ENCODE measurements at regions not wholly inside any gene's neighbourhood (a gene's known extent, or its start where the extent isn't known, plus 50 kb on each side); places are given as distances from the start of the nearest gene placed in this dataset. TPM values are rescaled to one million over a fixed set of nuclear protein-coding genes. Genes with fewer than 3 reads are reported as not detected.
"Not testable (repeated sequence)": the region's sequence is repeated elsewhere in the genome, so short reads cannot be mapped to it uniquely, and the experiment has no call there.

- H3K4me3 ChIP-seq (ENCODE audit: low read length in 2 of 2); H2AFZ ChIP-seq (ENCODE audit: low read length); DNase-seq (ENCODE audit: low spot score); H3K27ac ChIP-seq (replicated peaks; ENCODE audit: low read length); H3K27me3 ChIP-seq (ENCODE audit: control insufficient read depth in 3 of 3, insufficient read depth in 3 of 3, low read depth in 1 of 3, low read length in 3 of 3); H3K4ac ChIP-seq (ENCODE audit: low read length); H2BK120ac ChIP-seq (ENCODE audit: low read depth, low read length); H3K79me1 ChIP-seq (ENCODE audit: low read depth, low read length); H2AK5ac ChIP-seq (ENCODE audit: low read depth, low read length); H3K4me1 ChIP-seq (ENCODE audit: control insufficient read depth in 2 of 2, insufficient read depth in 1 of 2, low read depth in 1 of 2, low read length in 2 of 2); H2BK15ac ChIP-seq (ENCODE audit: low read length); H3K4me2 ChIP-seq (ENCODE audit: insufficient read depth, low read length, poor library complexity, severe bottlenecking); H3K23ac ChIP-seq (ENCODE audit: low read depth, low read length, poor library complexity); H3K36me3 ChIP-seq (replicated peaks in 1 of 2; ENCODE audit: control insufficient read depth in 2 of 2, insufficient read depth in 2 of 2, low read length in 2 of 2); H2BK12ac ChIP-seq (ENCODE audit: low read length); H4K91ac ChIP-seq (ENCODE audit: low read depth, low read length, poor library complexity); H4K8ac ChIP-seq (ENCODE audit: low read depth, low read length); H3K9ac ChIP-seq (ENCODE audit: low read depth, low read length, poor library complexity); H2BK5ac ChIP-seq (ENCODE audit: low read length); H3K14ac ChIP-seq (ENCODE audit: low read length); H3K18ac ChIP-seq (ENCODE audit: low read length); H3K9me3 ChIP-seq (replicated peaks in 1 of 2; ENCODE audit: control insufficient read depth in 2 of 2, insufficient read depth in 1 of 2, low read depth in 1 of 2, low read length in 2 of 2): not testable (repeated sequence)
- WGBS, 2 donors (ENCODE audit: extremely low coverage in 2 of 2, insufficient read length in 2 of 2, insufficient replicate concordance in 1 of 2), result no CpG with 5 or more reads among the region's 12 CpGs
These were observed 53.1 kb upstream of the POTEH start for GRCh38 chr22:15636765-15637164.

- not testable (repeated sequence) for H3K4me1 ChIP-seq (ENCODE audit: control insufficient read depth in 2 of 2, insufficient read depth in 1 of 2, low read depth in 1 of 2, low read length in 2 of 2); H3K27ac ChIP-seq (replicated peaks; ENCODE audit: low read length); H3K9ac ChIP-seq (ENCODE audit: low read depth, low read length, poor library complexity); H3K4me2 ChIP-seq (ENCODE audit: insufficient read depth, low read length, poor library complexity, severe bottlenecking); H3K4me3 ChIP-seq (ENCODE audit: low read length in 2 of 2); H2BK15ac ChIP-seq (ENCODE audit: low read length); H3K14ac ChIP-seq (ENCODE audit: low read length); H2BK5ac ChIP-seq (ENCODE audit: low read length); DNase-seq (ENCODE audit: low spot score); H3K9me3 ChIP-seq (replicated peaks in 1 of 2; ENCODE audit: control insufficient read depth in 2 of 2, insufficient read depth in 1 of 2, low read depth in 1 of 2, low read length in 2 of 2); H2BK12ac ChIP-seq (ENCODE audit: low read length); H3K79me1 ChIP-seq (ENCODE audit: low read depth, low read length); H4K91ac ChIP-seq (ENCODE audit: low read depth, low read length, poor library complexity); H3K36me3 ChIP-seq (replicated peaks in 1 of 2; ENCODE audit: control insufficient read depth in 2 of 2, insufficient read depth in 2 of 2, low read length in 2 of 2); H3K27me3 ChIP-seq (ENCODE audit: control insufficient read depth in 3 of 3, insufficient read depth in 3 of 3, low read depth in 1 of 3, low read length in 3 of 3); H2AFZ ChIP-seq (ENCODE audit: low read length); H2AK5ac ChIP-seq (ENCODE audit: low read depth, low read length); H4K8ac ChIP-seq (ENCODE audit: low read depth, low read length); H3K18ac ChIP-seq (ENCODE audit: low read length); H3K23ac ChIP-seq (ENCODE audit: low read depth, low read length, poor library complexity); H2BK120ac ChIP-seq (ENCODE audit: low read depth, low read length); H3K4ac ChIP-seq (ENCODE audit: low read length)
- WGBS, 2 donors (ENCODE audit: extremely low coverage in 2 of 2, insufficient read length in 2 of 2, insufficient replicate concordance in 1 of 2), result no CpG with 5 or more reads among the region's 2 CpGs
These were observed 52.4 kb upstream of the POTEH start for GRCh38 chr22:15637471-15637870.

- not testable (repeated sequence) for H2AFZ ChIP-seq (ENCODE audit: low read length); H3K79me1 ChIP-seq (ENCODE audit: low read depth, low read length)
- WGBS, 2 donors (ENCODE audit: extremely low coverage in 2 of 2, insufficient read length in 2 of 2, insufficient replicate concordance in 1 of 2), result no CpG with 5 or more reads among the region's 11 CpGs
These were observed 51.9 kb upstream of the POTEH start for GRCh38 chr22:15637886-15638285.

More at GRCh38 chr22:15637886-15638285, 51.9 kb upstream of the POTEH start:
- not testable (repeated sequence) for H3K9ac ChIP-seq (ENCODE audit: low read depth, low read length, poor library complexity); H2BK5ac ChIP-seq (ENCODE audit: low read length); H3K27ac ChIP-seq (replicated peaks; ENCODE audit: low read length); H4K8ac ChIP-seq (ENCODE audit: low read depth, low read length); H3K9me3 ChIP-seq (replicated peaks in 1 of 2; ENCODE audit: control insufficient read depth in 2 of 2, insufficient read depth in 1 of 2, low read depth in 1 of 2, low read length in 2 of 2); H2BK15ac ChIP-seq (ENCODE audit: low read length); H3K4me2 ChIP-seq (ENCODE audit: insufficient read depth, low read length, poor library complexity, severe bottlenecking); DNase-seq (ENCODE audit: low spot score); H3K14ac ChIP-seq (ENCODE audit: low read length); H3K18ac ChIP-seq (ENCODE audit: low read length); H2BK12ac ChIP-seq (ENCODE audit: low read length); H3K4ac ChIP-seq (ENCODE audit: low read length); H3K4me1 ChIP-seq (ENCODE audit: control insufficient read depth in 2 of 2, insufficient read depth in 1 of 2, low read depth in 1 of 2, low read length in 2 of 2); H3K23ac ChIP-seq (ENCODE audit: low read depth, low read length, poor library complexity); H2AK5ac ChIP-seq (ENCODE audit: low read depth, low read length); H3K27me3 ChIP-seq (ENCODE audit: control insufficient read depth in 3 of 3, insufficient read depth in 3 of 3, low read depth in 1 of 3, low read length in 3 of 3); H3K36me3 ChIP-seq (replicated peaks in 1 of 2; ENCODE audit: control insufficient read depth in 2 of 2, insufficient read depth in 2 of 2, low read length in 2 of 2); H3K4me3 ChIP-seq (ENCODE audit: low read length in 2 of 2); H2BK120ac ChIP-seq (ENCODE audit: low read depth, low read length); H4K91ac ChIP-seq (ENCODE audit: low read depth, low read length, poor library complexity)

Small RNA genes lying in the stretch of these regions (small RNA-seq; reads per million reads assigned to genes)
- not detected for gene AP000532.1 (ENCODE audit: insufficient read depth)
- gene AP000533.3 (ENCODE audit: insufficient read depth), result not detected
